ENCODE measurements at regions not wholly inside any gene's neighbourhood (a gene's known extent, or its start where the extent isn't known, plus 50 kb on each side); places are given as distances from the start of the nearest gene placed in this dataset.

DNA sequence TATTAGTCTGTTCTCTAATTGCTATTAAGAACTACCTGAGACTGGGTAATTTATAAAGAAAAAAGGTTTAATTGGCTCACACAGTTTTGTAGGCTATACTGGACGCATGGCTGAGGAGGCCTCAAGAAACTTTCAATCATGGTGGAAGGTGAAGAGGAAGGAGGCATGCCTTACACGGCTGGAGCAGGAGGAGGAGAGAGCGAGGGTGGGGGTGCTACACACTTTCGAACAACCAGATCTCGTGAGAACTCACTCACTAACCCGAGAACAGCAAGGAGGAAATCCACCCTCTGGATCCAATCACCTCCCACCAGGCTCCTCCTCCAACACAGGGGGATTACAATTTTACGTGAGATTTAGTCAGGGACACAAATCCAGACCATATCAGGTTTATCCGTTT, 90.0 kb downstream of the RMI1 start:
- TF ChIP-seq, protein P1, sequence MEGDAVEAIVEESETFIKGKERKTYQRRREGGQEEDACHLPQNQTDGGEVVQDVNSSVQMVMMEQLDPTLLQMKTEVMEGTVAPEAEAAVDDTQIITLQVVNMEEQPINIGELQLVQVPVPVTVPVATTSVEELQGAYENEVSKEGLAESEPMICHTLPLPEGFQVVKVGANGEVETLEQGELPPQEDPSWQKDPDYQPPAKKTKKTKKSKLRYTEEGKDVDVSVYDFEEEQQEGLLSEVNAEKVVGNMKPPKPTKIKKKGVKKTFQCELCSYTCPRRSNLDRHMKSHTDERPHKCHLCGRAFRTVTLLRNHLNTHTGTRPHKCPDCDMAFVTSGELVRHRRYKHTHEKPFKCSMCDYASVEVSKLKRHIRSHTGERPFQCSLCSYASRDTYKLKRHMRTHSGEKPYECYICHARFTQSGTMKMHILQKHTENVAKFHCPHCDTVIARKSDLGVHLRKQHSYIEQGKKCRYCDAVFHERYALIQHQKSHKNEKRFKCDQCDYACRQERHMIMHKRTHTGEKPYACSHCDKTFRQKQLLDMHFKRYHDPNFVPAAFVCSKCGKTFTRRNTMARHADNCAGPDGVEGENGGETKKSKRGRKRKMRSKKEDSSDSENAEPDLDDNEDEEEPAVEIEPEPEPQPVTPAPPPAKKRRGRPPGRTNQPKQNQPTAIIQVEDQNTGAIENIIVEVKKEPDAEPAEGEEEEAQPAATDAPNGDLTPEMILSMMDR (IDR thresholded peaks at IDR 0.05), result no peak
- no peak for TF ChIP-seq POLR2A (IDR thresholded peaks at IDR 0.05)

Measured in lower leg skin (tissue), 3 donors.